ENCODE measurements at regions not wholly inside any gene's neighbourhood (a gene's known extent, or its start where the extent isn't known, plus 50 kb on each side); places are given as distances from the start of the nearest gene placed in this dataset.

DNA sequence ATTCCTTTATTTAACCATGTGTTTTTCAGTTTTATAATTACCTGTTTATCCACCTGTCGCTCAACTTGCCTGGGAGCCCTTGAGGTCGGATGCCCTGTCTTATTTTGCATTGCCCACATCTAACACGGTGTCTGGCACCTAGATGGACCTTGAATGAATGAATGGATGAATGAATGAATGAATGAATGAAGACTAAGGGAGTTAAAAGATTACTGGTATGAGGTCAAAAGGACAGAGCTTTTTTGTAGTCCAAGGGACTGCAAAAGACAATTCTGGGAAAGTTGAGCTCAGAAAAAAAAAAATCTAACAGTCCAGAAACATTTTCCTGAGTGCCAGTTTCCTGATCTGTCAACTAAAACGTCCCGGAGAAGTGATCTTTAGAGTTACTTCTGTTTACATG is 244.6 kb upstream of the MYOCD start:
- H3K4me2 ChIP-seq (ENCODE audit: control insufficient read depth, extremely low read depth, insufficient read depth, low read depth, low read length) = no peak overlapping the region
- H3K9me1 ChIP-seq (ENCODE audit: control insufficient read depth, extremely low read depth, insufficient read depth, low read length) = no peaks in the 10 kb centered on the region
- no peaks in the 10 kb centered on the region for H3K36me3 ChIP-seq (ENCODE audit: control insufficient read depth in 2 of 2, extremely low read depth in 1 of 2, insufficient read depth in 2 of 2, low read length in 2 of 2)
- no peak for FAIRE-seq
- H3K4me1 ChIP-seq (ENCODE audit: control insufficient read depth, extremely low read depth, insufficient read depth, low read length) = no peaks in the 10 kb centered on the region
- no peaks in the 10 kb centered on the region for H3K9me3 ChIP-seq (ENCODE audit: control insufficient read depth, low read depth, low read length)
- no peaks in the 10 kb centered on the region for H4K20me1 ChIP-seq (ENCODE audit: control insufficient read depth, extremely low read depth, insufficient read depth, low read length)
- no peak overlapping the region for H3K9ac ChIP-seq (ENCODE audit: control insufficient read depth, extremely low read depth, insufficient read depth, low read length)
- no peak for DNase-seq (ENCODE audit: low read depth, low spot score)
- TF ChIP-seq EZH2 (IDR thresholded peaks at IDR 0.05; ENCODE audit: low read length) = no peak
- TF ChIP-seq, protein P1, sequence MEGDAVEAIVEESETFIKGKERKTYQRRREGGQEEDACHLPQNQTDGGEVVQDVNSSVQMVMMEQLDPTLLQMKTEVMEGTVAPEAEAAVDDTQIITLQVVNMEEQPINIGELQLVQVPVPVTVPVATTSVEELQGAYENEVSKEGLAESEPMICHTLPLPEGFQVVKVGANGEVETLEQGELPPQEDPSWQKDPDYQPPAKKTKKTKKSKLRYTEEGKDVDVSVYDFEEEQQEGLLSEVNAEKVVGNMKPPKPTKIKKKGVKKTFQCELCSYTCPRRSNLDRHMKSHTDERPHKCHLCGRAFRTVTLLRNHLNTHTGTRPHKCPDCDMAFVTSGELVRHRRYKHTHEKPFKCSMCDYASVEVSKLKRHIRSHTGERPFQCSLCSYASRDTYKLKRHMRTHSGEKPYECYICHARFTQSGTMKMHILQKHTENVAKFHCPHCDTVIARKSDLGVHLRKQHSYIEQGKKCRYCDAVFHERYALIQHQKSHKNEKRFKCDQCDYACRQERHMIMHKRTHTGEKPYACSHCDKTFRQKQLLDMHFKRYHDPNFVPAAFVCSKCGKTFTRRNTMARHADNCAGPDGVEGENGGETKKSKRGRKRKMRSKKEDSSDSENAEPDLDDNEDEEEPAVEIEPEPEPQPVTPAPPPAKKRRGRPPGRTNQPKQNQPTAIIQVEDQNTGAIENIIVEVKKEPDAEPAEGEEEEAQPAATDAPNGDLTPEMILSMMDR (optimal IDR thresholded peaks at IDR 0.05 in 1 of 3, IDR thresholded peaks at IDR 0.05 in 1 of 3, conservative IDR thresholded peaks at IDR 0.05 in 1 of 3; ENCODE audit: extremely low read depth in 1 of 3, insufficient read depth in 2 of 3, low read length in 3 of 3) = no peak
- no peaks in the 10 kb centered on the region for H3K79me2 ChIP-seq (ENCODE audit: control insufficient read depth, insufficient read depth, low read length)
- H3K4me3 ChIP-seq (ENCODE audit: control insufficient read depth in 2 of 3, extremely low read depth in 1 of 3, insufficient read depth in 2 of 3, low read depth in 1 of 3, low read length in 3 of 3) = no peak overlapping the region
- dilution Hi-C loops (cut with MboI; ENCODE audit: extremely low pct_ligation_motif_present, low sequenced_read_pairs) = no loop called here
- no peak overlapping the region for H3K27ac ChIP-seq (ENCODE audit: control insufficient read depth, insufficient read depth, low read length)
- H3K27me3 ChIP-seq (ENCODE audit: control insufficient read depth, extremely low read depth, insufficient read depth, low read length) = no peaks in the 10 kb centered on the region
- H2AFZ ChIP-seq (ENCODE audit: control insufficient read depth, low read length) = no peak overlapping the region

DNA sequence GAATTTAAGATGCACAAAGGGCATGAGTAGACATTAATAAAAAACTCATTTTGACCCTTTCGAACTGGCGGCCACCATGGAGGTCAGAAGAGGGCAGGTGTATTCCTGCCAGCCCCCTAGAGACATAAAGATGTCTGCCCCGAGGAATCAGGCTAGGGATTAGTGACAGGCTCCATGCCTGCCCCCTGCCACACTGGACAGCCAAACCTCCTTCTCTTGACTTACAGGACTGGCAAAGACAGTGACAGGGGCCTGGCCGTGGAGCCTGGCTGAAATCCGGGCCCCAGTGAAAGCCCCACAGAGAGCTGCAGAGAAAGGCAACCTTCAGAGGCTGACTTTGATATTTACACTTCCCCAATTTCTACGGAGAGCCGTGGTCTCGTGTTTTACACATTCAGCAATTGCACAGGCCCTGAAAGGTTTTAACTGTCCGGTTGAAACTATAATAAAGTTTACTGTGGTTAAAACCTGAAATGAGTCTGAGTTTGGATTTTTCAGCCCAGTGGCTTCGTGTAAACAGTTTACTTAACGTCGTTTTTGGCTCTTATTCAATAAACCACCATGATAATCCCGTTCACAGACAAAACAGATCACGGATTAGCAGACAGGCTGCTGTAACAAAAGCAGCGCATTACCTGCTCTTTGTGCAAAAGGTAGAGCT is 243.9 kb upstream of the MYOCD start:
- no peaks in the 10 kb centered on the region for H4K20me1 ChIP-seq (ENCODE audit: control insufficient read depth, extremely low read depth, insufficient read depth, low read length)
- no peaks in the 10 kb centered on the region for H3K36me3 ChIP-seq (ENCODE audit: control insufficient read depth in 2 of 2, extremely low read depth in 1 of 2, insufficient read depth in 2 of 2, low read length in 2 of 2)
- no peaks in the 10 kb centered on the region for H3K9me3 ChIP-seq (ENCODE audit: control insufficient read depth, low read depth, low read length)
- no peak overlapping the region for H3K27ac ChIP-seq (ENCODE audit: control insufficient read depth, insufficient read depth, low read length)
- no peaks in the 10 kb centered on the region for H3K79me2 ChIP-seq (ENCODE audit: control insufficient read depth, insufficient read depth, low read length)
- FAIRE-seq (no peak), DNase-seq (ENCODE audit: low read depth, low spot score) (no peak)
- TF ChIP-seq, protein P1 (optimal IDR thresholded peaks at IDR 0.05 in 1 of 3, IDR thresholded peaks at IDR 0.05 in 1 of 3, conservative IDR thresholded peaks at IDR 0.05 in 1 of 3; ENCODE audit: extremely low read depth in 1 of 3, insufficient read depth in 2 of 3, low read length in 3 of 3) = no peak
- TF ChIP-seq EZH2 (IDR thresholded peaks at IDR 0.05; ENCODE audit: low read length) = no peak
- H3K27me3 ChIP-seq (ENCODE audit: control insufficient read depth, extremely low read depth, insufficient read depth, low read length) = no peaks in the 10 kb centered on the region
- H3K9me1 ChIP-seq (ENCODE audit: control insufficient read depth, extremely low read depth, insufficient read depth, low read length) = no peaks in the 10 kb centered on the region
- dilution Hi-C loops (cut with MboI; ENCODE audit: extremely low pct_ligation_motif_present, low sequenced_read_pairs) = no loop called here
- no peak overlapping the region for H2AFZ ChIP-seq (ENCODE audit: control insufficient read depth, low read length)
- H3K9ac ChIP-seq (ENCODE audit: control insufficient read depth, extremely low read depth, insufficient read depth, low read length) = no peak overlapping the region
- H3K4me1 ChIP-seq (ENCODE audit: control insufficient read depth, extremely low read depth, insufficient read depth, low read length) = no peaks in the 10 kb centered on the region
- H3K4me3 ChIP-seq (ENCODE audit: control insufficient read depth in 2 of 3, extremely low read depth in 1 of 3, insufficient read depth in 2 of 3, low read depth in 1 of 3, low read length in 3 of 3) = no peak overlapping the region
- H3K4me2 ChIP-seq (ENCODE audit: control insufficient read depth, extremely low read depth, insufficient read depth, low read depth, low read length) = no peak overlapping the region
